ENCODE measurements at regions not wholly inside any gene's neighbourhood (a gene's known extent, or its start where the extent isn't known, plus 50 kb on each side); places are given as distances from the start of the nearest gene placed in this dataset.

DNA sequence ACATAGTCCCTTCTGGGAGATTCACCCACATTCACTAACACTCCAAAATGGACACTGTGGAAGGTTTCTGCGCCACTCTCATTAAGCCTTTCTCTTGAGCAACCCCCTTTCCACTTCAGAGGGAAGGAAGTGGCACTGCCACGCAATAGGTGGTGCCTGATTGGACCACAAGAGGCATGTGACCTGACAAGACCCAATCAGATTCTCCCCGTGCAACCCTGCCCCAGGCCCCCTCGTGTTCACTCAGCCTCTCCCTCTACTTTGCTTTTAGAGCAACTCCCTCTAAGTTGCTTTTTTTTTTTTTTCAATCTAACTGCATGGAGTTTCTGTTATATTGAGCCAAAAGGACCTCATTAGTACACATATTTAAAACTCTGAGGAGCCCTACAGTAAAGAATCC lies 158.0 kb downstream of the EN1 start:
- TF ChIP-seq EZH2 (IDR thresholded peaks at IDR 0.05; ENCODE audit: borderline replicate concordance, insufficient read depth, low read length, poor library complexity, severe bottlenecking) (no peak), MXI1 (conservative IDR thresholded peaks at IDR 0.05; ENCODE audit: poor library complexity, severe bottlenecking) (no peak), EP300 (conservative IDR thresholded peaks at IDR 0.05; ENCODE audit: poor library complexity, severe bottlenecking) (no peak), POLR2AphosphoS5 (IDR thresholded peaks at IDR 0.05) (no peak), RAD21 (conservative IDR thresholded peaks at IDR 0.05) (no peak)
- TF ChIP-seq, protein P1, sequence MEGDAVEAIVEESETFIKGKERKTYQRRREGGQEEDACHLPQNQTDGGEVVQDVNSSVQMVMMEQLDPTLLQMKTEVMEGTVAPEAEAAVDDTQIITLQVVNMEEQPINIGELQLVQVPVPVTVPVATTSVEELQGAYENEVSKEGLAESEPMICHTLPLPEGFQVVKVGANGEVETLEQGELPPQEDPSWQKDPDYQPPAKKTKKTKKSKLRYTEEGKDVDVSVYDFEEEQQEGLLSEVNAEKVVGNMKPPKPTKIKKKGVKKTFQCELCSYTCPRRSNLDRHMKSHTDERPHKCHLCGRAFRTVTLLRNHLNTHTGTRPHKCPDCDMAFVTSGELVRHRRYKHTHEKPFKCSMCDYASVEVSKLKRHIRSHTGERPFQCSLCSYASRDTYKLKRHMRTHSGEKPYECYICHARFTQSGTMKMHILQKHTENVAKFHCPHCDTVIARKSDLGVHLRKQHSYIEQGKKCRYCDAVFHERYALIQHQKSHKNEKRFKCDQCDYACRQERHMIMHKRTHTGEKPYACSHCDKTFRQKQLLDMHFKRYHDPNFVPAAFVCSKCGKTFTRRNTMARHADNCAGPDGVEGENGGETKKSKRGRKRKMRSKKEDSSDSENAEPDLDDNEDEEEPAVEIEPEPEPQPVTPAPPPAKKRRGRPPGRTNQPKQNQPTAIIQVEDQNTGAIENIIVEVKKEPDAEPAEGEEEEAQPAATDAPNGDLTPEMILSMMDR (IDR thresholded peaks at IDR 0.05; ENCODE audit: poor library complexity, severe bottlenecking) = no peak
- TF ChIP-seq, protein P2, sequence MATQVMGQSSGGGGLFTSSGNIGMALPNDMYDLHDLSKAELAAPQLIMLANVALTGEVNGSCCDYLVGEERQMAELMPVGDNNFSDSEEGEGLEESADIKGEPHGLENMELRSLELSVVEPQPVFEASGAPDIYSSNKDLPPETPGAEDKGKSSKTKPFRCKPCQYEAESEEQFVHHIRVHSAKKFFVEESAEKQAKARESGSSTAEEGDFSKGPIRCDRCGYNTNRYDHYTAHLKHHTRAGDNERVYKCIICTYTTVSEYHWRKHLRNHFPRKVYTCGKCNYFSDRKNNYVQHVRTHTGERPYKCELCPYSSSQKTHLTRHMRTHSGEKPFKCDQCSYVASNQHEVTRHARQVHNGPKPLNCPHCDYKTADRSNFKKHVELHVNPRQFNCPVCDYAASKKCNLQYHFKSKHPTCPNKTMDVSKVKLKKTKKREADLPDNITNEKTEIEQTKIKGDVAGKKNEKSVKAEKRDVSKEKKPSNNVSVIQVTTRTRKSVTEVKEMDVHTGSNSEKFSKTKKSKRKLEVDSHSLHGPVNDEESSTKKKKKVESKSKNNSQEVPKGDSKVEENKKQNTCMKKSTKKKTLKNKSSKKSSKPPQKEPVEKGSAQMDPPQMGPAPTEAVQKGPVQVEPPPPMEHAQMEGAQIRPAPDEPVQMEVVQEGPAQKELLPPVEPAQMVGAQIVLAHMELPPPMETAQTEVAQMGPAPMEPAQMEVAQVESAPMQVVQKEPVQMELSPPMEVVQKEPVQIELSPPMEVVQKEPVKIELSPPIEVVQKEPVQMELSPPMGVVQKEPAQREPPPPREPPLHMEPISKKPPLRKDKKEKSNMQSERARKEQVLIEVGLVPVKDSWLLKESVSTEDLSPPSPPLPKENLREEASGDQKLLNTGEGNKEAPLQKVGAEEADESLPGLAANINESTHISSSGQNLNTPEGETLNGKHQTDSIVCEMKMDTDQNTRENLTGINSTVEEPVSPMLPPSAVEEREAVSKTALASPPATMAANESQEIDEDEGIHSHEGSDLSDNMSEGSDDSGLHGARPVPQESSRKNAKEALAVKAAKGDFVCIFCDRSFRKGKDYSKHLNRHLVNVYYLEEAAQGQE (IDR thresholded peaks at IDR 0.05; ENCODE audit: borderline replicate concordance) = no peak
